Panc1 (cell line): ENCODE measurements at regions not wholly inside any gene's neighbourhood (a gene's known extent, or its start where the extent isn't known, plus 50 kb on each side); places are given as distances from the start of the nearest gene placed in this dataset.

Source experiments
- ATAC-seq: fragments of 200-7000 bp; cut with Tn5 transposase; 2 replicates; pipeline ENCODE4 v1.9.1; 2020; ENCODE audit warnings: mild to moderate bottlenecking, moderate library complexity
- BruUV-seq: library from RNA; stranded (reverse); fragments of 400-500 nt; replicated peaks from 2 replicates; lab custom pipeline; 2021; lab: Mats Ljungman, UMichigan
- CTCF ChIA-PET: fragments of 300-600 bp; sonication (Branson Sonifier 250); formaldehyde crosslinking; loops from one replicate; lab custom pipeline; 2022; ENCODE audit warnings: antibody characterized with exemption; lab: Charles Lee
- POLR2A ChIA-PET: fragments of 300-600 bp; sonication (Branson Sonifier 250); formaldehyde crosslinking; loops from one replicate; lab custom pipeline; 2022; ENCODE audit warnings: antibody characterized with exemption; lab: Charles Lee
- DNase-seq: peaks from one replicate; pipeline ENCODE4 v3.0.0-alpha.2; 2010; ENCODE audit warnings: low read depth, low spot score
- H3K27ac ChIP-seq: 2 replicates; pipeline ENCODE4 v1.5.1; 2011; ENCODE audit warnings: mild to moderate bottlenecking, low read length, inconsistent platforms
- H3K27me3 ChIP-seq: fragments of 200-500 bp; sonication (Bioruptor generic); 2 replicates; pipeline ENCODE4 v1.6.0; 2014; ENCODE audit warnings: low read length, inconsistent platforms; ENCODE audit not compliant: control insufficient read depth, insufficient read depth
- H3K36me3 ChIP-seq: fragments of 200-500 bp; sonication (Bioruptor generic); 2 replicates; pipeline ENCODE4 v1.5.1; 2014; ENCODE audit warnings: inconsistent platforms, mild to moderate bottlenecking, low read length, moderate library complexity; ENCODE audit not compliant: control insufficient read depth, insufficient read depth
- H3K4me1 ChIP-seq: 2 replicates; pipeline ENCODE4 v1.5.1; 2011; ENCODE audit warnings: inconsistent platforms, mild to moderate bottlenecking, low read length, moderate library complexity; ENCODE audit not compliant: control insufficient read depth, insufficient read depth
- H3K4me3 ChIP-seq, 2 experiments: 2 replicates each; pipeline ENCODE4 v1.5.1; 2011 to 2012; ENCODE audit warnings: low read depth in 2 of 2, low read length in 2 of 2, mild to moderate bottlenecking in 2 of 2, inconsistent platforms in 1 of 2, moderate library complexity in 1 of 2
- H3K9me3 ChIP-seq: fragments of 200-500 bp; sonication (Bioruptor generic); 2 replicates; pipeline ENCODE4 v1.5.1; 2014; ENCODE audit warnings: low read depth, mild to moderate bottlenecking, inconsistent platforms, low read length, moderate library complexity; ENCODE audit not compliant: control insufficient read depth, insufficient read depth
- CTCF ChIP-seq: fragments of 450-650 bp; IDR thresholded peaks from 2 replicates; pipeline ENCODE4 v1.5.1; 2017; ENCODE audit warnings: mild to moderate bottlenecking
- POLR2AphosphoS5 ChIP-seq: IDR thresholded peaks from 2 replicates; pipeline ENCODE4 v1.6.1; 2012; ENCODE audit warnings: mild to moderate bottlenecking, low read depth, low read length, moderate library complexity
- SIN3A ChIP-seq: IDR thresholded peaks from 2 replicates; pipeline ENCODE4 v1.6.1; 2012; ENCODE audit warnings: low read depth, mild to moderate bottlenecking, low read length, moderate library complexity, borderline replicate concordance; ENCODE audit not compliant: insufficient read depth
- TCF7L2 ChIP-seq: IDR thresholded peaks from 2 replicates; pipeline ENCODE4 v1.6.1; 2011; ENCODE audit warnings: mild to moderate bottlenecking, low read depth, low read length, inconsistent platforms
- in situ Hi-C: cut with HindIII; loops from 2 replicates; pipeline ENCODE4 v1.10.0; 2016; ENCODE audit warnings: low sequenced_read_pairs, low pct_unique_long_range_greater_than_20kb
- intact Hi-C: fragments of 100-400 bp; cut with micrococcal nuclease; formaldehyde crosslinking; loops from one replicate; pipeline ENCODE4 v1.10.0; 2022; ENCODE audit not compliant: unreplicated experiment
- TF ChIP-seq, protein P1 (sequence below), 2 experiments: IDR thresholded peaks; 2 replicates each; pipeline ENCODE4 v1.6.1; 2011 to 2012; ENCODE audit warnings: low read depth in 2 of 2, control low read depth in 1 of 2, low read length in 1 of 2, mild to moderate bottlenecking in 1 of 2, moderate library complexity in 1 of 2; ENCODE audit not compliant: insufficient read depth in 1 of 2

DNA sequence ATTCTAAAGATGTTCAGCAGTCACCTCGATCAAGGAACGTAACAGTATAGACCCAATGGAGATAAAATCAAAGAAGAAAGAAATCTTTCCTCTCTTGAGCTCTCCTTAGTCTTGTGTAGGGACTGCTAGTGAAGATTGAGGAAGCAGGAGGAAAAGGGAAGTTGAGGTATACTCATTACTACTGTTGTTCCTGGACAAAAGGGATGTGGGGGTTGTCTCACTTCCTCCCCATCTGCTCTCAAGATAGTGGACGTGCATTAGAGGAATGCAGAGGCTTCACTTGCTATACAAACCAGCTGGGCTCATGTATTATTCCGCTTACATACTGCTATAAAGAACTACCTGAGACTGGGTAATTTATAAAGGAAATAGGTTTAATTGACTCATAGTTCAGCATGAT is 208.9 kb upstream of the ARHGEF9 start:
- no peaks in the 10 kb centered on the region for H3K27me3 ChIP-seq
- intact Hi-C loops, result no loop called here
- H3K9me3 ChIP-seq, result no peaks in the 10 kb centered on the region
- DNase-seq (no peak), ATAC-seq (no peak)
- no peaks in the 10 kb centered on the region for H3K36me3 ChIP-seq
- H3K4me1 ChIP-seq, result no peaks in the 10 kb centered on the region
- no peak overlapping the region for H3K4me3 ChIP-seq
- BruUV-seq, result no TSS peak
- H3K27ac ChIP-seq, result no peak overlapping the region
- ChIA-PET POLR2A (no interaction called here), CTCF (no interaction called here)
- no peak for TF ChIP-seq SIN3A
- no peak for TF ChIP-seq TCF7L2
- TF ChIP-seq CTCF, result no peak
- no peak for TF ChIP-seq POLR2AphosphoS5
- TF ChIP-seq, protein P1, sequence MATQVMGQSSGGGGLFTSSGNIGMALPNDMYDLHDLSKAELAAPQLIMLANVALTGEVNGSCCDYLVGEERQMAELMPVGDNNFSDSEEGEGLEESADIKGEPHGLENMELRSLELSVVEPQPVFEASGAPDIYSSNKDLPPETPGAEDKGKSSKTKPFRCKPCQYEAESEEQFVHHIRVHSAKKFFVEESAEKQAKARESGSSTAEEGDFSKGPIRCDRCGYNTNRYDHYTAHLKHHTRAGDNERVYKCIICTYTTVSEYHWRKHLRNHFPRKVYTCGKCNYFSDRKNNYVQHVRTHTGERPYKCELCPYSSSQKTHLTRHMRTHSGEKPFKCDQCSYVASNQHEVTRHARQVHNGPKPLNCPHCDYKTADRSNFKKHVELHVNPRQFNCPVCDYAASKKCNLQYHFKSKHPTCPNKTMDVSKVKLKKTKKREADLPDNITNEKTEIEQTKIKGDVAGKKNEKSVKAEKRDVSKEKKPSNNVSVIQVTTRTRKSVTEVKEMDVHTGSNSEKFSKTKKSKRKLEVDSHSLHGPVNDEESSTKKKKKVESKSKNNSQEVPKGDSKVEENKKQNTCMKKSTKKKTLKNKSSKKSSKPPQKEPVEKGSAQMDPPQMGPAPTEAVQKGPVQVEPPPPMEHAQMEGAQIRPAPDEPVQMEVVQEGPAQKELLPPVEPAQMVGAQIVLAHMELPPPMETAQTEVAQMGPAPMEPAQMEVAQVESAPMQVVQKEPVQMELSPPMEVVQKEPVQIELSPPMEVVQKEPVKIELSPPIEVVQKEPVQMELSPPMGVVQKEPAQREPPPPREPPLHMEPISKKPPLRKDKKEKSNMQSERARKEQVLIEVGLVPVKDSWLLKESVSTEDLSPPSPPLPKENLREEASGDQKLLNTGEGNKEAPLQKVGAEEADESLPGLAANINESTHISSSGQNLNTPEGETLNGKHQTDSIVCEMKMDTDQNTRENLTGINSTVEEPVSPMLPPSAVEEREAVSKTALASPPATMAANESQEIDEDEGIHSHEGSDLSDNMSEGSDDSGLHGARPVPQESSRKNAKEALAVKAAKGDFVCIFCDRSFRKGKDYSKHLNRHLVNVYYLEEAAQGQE (IDR thresholded peaks at IDR 0.05; ENCODE audit: insufficient read depth in 1 of 2, low read depth in 2 of 2, low read length in 1 of 2), result no peak
- in situ Hi-C loops, result no loop called here

- no peaks in the 10 kb centered on the region for H3K27me3 ChIP-seq
- TF ChIP-seq TCF7L2 (no peak), CTCF (no peak), SIN3A (no peak), POLR2AphosphoS5 (no peak)
- TF ChIP-seq, protein P1 (IDR thresholded peaks at IDR 0.05; ENCODE audit: insufficient read depth in 1 of 2, low read depth in 2 of 2, low read length in 1 of 2), result no peak
- no peaks in the 10 kb centered on the region for H3K9me3 ChIP-seq
- ChIA-PET CTCF (no interaction called here), POLR2A (no interaction called here)
- H3K4me3 ChIP-seq, result no peak overlapping the region
- ATAC-seq (no peak), DNase-seq (no peak)
- intact Hi-C loops, result no loop called here
- no peaks in the 10 kb centered on the region for H3K4me1 ChIP-seq
- in situ Hi-C loops, result no loop called here
- no TSS peak for BruUV-seq
- H3K27ac ChIP-seq, result no peak overlapping the region
- no peaks in the 10 kb centered on the region; the same call in 1 of the 2 replicates for H3K36me3 ChIP-seq
Measured at GRCh38 chrX:63985906-63986305, 200.9 kb upstream of the ARHGEF9 start.
